ENCODE measurements at regions not wholly inside any gene's neighbourhood (a gene's known extent, or its start where the extent isn't known, plus 50 kb on each side); places are given as distances from the start of the nearest gene placed in this dataset.

DNA sequence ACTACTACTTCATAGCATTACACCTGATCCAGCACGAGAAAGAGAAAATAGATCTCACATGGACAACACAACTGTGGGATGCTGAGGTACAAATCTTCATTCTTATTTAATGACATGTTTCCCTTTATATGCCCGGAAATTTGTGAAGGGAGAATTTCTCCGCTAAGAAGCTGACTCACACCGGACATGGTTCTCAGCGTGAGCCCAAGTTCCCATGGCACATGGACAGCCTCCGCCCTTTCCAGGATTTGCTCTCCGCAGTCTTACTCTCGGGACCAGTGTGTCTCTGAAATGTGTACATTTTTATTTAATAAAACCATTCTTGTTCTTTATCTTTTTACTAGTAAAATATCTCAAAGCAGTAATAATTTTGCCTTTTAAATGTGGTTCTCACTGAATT, 1154.8 kb downstream of the TMEM121 start:
- no peaks in the 10 kb centered on the region for H3K27me3 ChIP-seq
- H3K4me3 ChIP-seq = no peak overlapping the region
- no peak overlapping the region for H3K27ac ChIP-seq
- no peak for DNase-seq
- no peaks in the 10 kb centered on the region for H3K4me1 ChIP-seq
- intact Hi-C loops (cut with DNase I; ENCODE audit: low total_unique reads) = no loop called here
- H3K9me3 ChIP-seq = no peaks in the 10 kb centered on the region
- TF ChIP-seq, protein P1, sequence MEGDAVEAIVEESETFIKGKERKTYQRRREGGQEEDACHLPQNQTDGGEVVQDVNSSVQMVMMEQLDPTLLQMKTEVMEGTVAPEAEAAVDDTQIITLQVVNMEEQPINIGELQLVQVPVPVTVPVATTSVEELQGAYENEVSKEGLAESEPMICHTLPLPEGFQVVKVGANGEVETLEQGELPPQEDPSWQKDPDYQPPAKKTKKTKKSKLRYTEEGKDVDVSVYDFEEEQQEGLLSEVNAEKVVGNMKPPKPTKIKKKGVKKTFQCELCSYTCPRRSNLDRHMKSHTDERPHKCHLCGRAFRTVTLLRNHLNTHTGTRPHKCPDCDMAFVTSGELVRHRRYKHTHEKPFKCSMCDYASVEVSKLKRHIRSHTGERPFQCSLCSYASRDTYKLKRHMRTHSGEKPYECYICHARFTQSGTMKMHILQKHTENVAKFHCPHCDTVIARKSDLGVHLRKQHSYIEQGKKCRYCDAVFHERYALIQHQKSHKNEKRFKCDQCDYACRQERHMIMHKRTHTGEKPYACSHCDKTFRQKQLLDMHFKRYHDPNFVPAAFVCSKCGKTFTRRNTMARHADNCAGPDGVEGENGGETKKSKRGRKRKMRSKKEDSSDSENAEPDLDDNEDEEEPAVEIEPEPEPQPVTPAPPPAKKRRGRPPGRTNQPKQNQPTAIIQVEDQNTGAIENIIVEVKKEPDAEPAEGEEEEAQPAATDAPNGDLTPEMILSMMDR (IDR thresholded peaks at IDR 0.05) = no peak
- H3K36me3 ChIP-seq = no peaks in the 10 kb centered on the region

DNA sequence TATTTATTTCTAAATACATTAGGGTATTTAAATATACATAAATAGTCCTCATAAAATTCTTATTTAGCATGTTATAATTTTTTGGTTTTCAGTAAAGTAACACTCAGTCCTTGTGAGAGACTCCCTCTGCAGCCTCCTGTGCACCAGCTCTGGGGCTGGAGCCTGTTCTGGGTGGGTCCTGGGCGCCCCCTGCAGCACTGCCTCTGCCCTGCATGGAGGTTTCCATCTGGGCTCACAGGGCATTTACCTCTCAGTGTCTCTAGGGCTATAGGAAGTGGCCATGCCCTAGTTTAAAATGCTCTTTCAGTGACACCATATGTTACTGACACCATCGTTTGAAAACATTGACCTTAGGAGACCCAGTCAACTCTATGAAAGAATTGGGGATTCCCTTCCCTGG, 1155.2 kb downstream of the TMEM121 start:
- Histone ChIP-seq H3K4me3 (no peak overlapping the region), H3K27me3 (no peaks in the 10 kb centered on the region), H3K9me3 (no peaks in the 10 kb centered on the region)

DNA sequence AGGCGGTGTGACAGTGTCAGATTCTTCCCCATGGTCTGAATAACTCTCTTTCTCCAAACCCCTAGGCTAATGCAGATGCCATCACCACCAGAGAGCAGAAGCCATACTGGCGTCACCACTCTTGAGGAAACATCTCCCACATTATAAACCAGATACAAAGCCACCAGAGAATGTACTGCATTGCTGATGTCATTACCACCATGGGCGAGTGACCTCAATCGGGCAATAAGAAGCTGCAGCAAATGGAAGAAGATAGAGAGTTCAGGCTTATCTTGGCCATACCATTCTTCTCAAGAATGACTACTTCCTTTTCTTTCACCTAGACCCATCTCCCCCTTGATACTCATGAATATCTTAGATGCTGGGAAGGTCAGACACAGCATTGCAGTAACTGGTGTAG, 1157.2 kb downstream of the TMEM121 start:
- no peaks in the 10 kb centered on the region for H3K4me1 ChIP-seq
- no peaks in the 10 kb centered on the region for H3K9me3 ChIP-seq
- H3K36me3 ChIP-seq = no peaks in the 10 kb centered on the region
- DNase-seq = no peak
- H3K27me3 ChIP-seq = no peaks in the 10 kb centered on the region
- TF ChIP-seq, protein P1 (IDR thresholded peaks at IDR 0.05) = no peak
- intact Hi-C loops (cut with DNase I; ENCODE audit: low total_unique reads) = no loop called here
- H3K4me3 ChIP-seq = no peak overlapping the region
- no peak overlapping the region for H3K27ac ChIP-seq

More for the DNA sequence above, 1155.2 kb downstream of the TMEM121 start:
- Histone ChIP-seq H3K4me1 (no peaks in the 10 kb centered on the region), H3K36me3 (no peaks in the 10 kb centered on the region), H3K27ac (no peak overlapping the region)
- DNase-seq = no peak
- intact Hi-C loops (cut with DNase I; ENCODE audit: low total_unique reads) = no loop called here
- TF ChIP-seq, protein P1 (IDR thresholded peaks at IDR 0.05) = no peak

DNA sequence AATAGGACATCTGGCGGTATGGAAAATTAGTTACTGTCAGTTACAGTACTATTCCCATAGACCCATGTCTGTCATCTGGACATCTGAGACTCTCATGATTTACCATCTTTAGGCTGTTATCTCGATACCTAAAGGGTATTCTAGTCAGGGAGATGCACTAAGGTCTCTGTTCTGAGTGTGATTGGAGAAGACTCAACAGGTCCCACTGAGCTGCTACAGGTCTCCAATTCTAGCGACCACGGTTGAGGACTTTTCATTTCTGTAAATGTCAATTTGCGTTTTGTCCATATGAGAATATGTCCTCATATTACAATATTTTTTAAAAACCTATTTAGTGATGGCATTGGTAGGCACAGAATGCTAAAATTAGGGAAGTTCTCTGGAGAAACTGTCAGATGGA, 1160.2 kb downstream of the TMEM121 start:
- no peak for DNase-seq
- H3K4me3 ChIP-seq = no peak overlapping the region
- H3K36me3 ChIP-seq = no peaks in the 10 kb centered on the region
- no peaks in the 10 kb centered on the region for H3K9me3 ChIP-seq
- intact Hi-C loops (cut with DNase I; ENCODE audit: low total_unique reads) = no loop called here
- no peaks in the 10 kb centered on the region for H3K27me3 ChIP-seq
- H3K4me1 ChIP-seq = no peaks in the 10 kb centered on the region
- TF ChIP-seq, protein P1 (IDR thresholded peaks at IDR 0.05) = no peak
- no peak overlapping the region for H3K27ac ChIP-seq

DNA sequence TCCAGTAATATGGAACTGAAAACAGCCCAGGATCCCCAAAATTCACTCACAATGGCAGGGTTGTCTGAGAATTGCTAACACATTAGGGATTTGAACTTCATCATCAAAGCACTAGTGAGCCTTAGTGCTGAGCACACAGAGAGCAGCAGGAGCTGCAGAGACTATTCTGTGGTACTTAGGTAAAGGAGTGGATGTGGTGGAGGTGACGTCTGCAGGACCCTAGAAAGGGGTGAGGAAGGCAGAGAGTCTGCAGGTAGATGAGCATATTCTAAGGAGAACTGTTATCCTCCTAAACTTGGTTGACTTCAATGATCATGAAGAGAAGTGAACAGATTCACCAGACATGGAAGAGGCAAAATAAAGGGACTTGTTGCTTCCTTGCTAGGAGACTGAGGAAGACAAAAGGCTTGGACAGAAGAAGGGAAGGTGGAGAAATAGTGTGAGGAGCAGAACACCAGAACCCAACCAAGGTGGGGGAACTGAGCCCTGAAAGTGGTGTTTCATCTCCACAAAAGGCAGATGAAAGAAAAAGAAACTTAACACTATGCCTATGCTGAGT, 1164.0 kb downstream of the TMEM121 start:
- TF ChIP-seq, protein P1 (IDR thresholded peaks at IDR 0.05) = no peak
- DNase-seq = no peak
- Histone ChIP-seq H3K27ac (no peak overlapping the region), H3K36me3 (no peaks in the 10 kb centered on the region), H3K4me3 (no peak overlapping the region), H3K4me1 (no peaks in the 10 kb centered on the region), H3K27me3 (no peaks in the 10 kb centered on the region), H3K9me3 (no peaks in the 10 kb centered on the region)
- intact Hi-C loops (cut with DNase I; ENCODE audit: low total_unique reads) = no loop called here

Data from tibial artery (tissue), 4 donors.